Gastroesophageal sphincter (tissue), 3 donors: ENCODE measurements at regions not wholly inside any gene's neighbourhood (a gene's known extent, or its start where the extent isn't known, plus 50 kb on each side); places are given as distances from the start of the nearest gene placed in this dataset.

Source experiments
- CTCF ChIP-seq, 4 experiments: fragments of 200-600 bp in 2 of 4; fragments of 450-650 bp in 2 of 4; sonication (generic) in 1 of 4; IDR thresholded peaks; one replicate each; pipeline ENCODE4 v1.5.1; 2017 to 2019; ENCODE audit warnings: antibody characterized with exemption in 4 of 4, mild to moderate bottlenecking in 2 of 4, moderate library complexity in 2 of 4
- POLR2AphosphoS5 ChIP-seq: sonication (generic); formaldehyde crosslinking; IDR thresholded peaks from one replicate; pipeline ENCODE4 v1.6.1; 2017; ENCODE audit warnings: antibody characterized with exemption

- TF ChIP-seq POLR2AphosphoS5 (no peak), CTCF (IDR thresholded peaks at IDR 0.05) (no peak)
Measured at GRCh38 chr3:181966393-181966792, 254.7 kb downstream of the SOX2 start.
